RWPE2 (cell line): ENCODE measurements at regions not wholly inside any gene's neighbourhood (a gene's known extent, or its start where the extent isn't known, plus 50 kb on each side); places are given as distances from the start of the nearest gene placed in this dataset.

ENCODE experiments used
- ATAC-seq: fragments of 200-7000 bp; cut with Tn5 transposase; 3 replicates; pipeline ENCODE4 v1.9.1; 2021; ENCODE audit warnings: low read depth
- DNase-seq: peaks from one replicate; pipeline ENCODE4 v3.0.0-alpha.2; 2020; ENCODE audit warnings: low spot score
- H3K27ac ChIP-seq: fragments of 450-650 bp; 2 replicates; pipeline ENCODE4 v1.5.1; 2017; ENCODE audit warnings: mild to moderate bottlenecking; ENCODE audit not compliant: poor library complexity, severe bottlenecking
- H3K27me3 ChIP-seq: fragments of 250-450 bp; sonication (Bioruptor Pico); 2 replicates; pipeline ENCODE4 v1.5.1; 2021; ENCODE audit warnings: mild to moderate bottlenecking, moderate library complexity; ENCODE audit not compliant: insufficient read depth, poor library complexity, severe bottlenecking
- H3K36me3 ChIP-seq: fragments of 250-450 bp; sonication (Bioruptor Pico); 2 replicates; pipeline ENCODE4 v1.5.1; 2020; ENCODE audit warnings: low read depth, mild to moderate bottlenecking, moderate library complexity
- H3K4me1 ChIP-seq: fragments of 250-450 bp; sonication (Bioruptor Pico); 2 replicates; pipeline ENCODE4 v1.5.1; 2021; ENCODE audit warnings: mild to moderate bottlenecking, moderate library complexity; ENCODE audit not compliant: insufficient read depth, poor library complexity, severe bottlenecking
- H3K4me3 ChIP-seq: fragments of 250-450 bp; sonication (Bioruptor Pico); 2 replicates; pipeline ENCODE4 v1.5.1; 2021; ENCODE audit warnings: mild to moderate bottlenecking, moderate library complexity; ENCODE audit not compliant: severe bottlenecking
- H3K9me3 ChIP-seq: fragments of 250-450 bp; sonication (Bioruptor Pico); 2 replicates; pipeline ENCODE4 v1.5.1; 2021; ENCODE audit warnings: mild to moderate bottlenecking, moderate library complexity; ENCODE audit not compliant: severe bottlenecking
- TF ChIP-seq, protein P1 (sequence below): fragments of 450-650 bp; IDR thresholded peaks from one replicate; pipeline ENCODE4 v1.5.1; 2017; ENCODE audit warnings: mild to moderate bottlenecking, moderate library complexity; ENCODE audit not compliant: poor library complexity, severe bottlenecking

DNA sequence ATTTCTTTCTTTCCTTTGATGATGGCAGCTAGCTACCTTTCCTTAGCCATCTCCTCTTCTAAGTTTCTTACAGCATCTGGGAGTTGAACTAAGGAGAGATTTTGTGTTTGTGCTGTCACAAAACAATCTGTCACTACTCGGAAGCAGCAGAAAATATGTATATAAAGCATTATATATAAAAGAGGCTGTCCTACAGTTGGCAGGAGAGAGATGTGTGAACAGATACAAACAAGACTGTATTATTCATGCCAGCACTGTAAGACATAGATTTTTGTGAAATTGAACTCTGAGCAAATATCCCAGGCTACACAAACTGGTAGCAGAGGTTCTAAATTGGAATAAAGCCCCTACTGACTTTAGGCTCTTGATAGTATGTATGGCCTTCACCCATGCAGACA lies 577.5 kb upstream of the NECTIN3 start:
- Histone ChIP-seq H3K4me1 (no peaks in the 10 kb centered on the region), H3K27me3 (no peaks in the 10 kb centered on the region), H3K36me3 (no peaks in the 10 kb centered on the region), H3K27ac (no peak overlapping the region), H3K9me3 (no peaks in the 10 kb centered on the region), H3K4me3 (no peak overlapping the region)
- DNase-seq (no peak), ATAC-seq (no peak)
- TF ChIP-seq, protein P1, sequence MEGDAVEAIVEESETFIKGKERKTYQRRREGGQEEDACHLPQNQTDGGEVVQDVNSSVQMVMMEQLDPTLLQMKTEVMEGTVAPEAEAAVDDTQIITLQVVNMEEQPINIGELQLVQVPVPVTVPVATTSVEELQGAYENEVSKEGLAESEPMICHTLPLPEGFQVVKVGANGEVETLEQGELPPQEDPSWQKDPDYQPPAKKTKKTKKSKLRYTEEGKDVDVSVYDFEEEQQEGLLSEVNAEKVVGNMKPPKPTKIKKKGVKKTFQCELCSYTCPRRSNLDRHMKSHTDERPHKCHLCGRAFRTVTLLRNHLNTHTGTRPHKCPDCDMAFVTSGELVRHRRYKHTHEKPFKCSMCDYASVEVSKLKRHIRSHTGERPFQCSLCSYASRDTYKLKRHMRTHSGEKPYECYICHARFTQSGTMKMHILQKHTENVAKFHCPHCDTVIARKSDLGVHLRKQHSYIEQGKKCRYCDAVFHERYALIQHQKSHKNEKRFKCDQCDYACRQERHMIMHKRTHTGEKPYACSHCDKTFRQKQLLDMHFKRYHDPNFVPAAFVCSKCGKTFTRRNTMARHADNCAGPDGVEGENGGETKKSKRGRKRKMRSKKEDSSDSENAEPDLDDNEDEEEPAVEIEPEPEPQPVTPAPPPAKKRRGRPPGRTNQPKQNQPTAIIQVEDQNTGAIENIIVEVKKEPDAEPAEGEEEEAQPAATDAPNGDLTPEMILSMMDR: no peak

DNA sequence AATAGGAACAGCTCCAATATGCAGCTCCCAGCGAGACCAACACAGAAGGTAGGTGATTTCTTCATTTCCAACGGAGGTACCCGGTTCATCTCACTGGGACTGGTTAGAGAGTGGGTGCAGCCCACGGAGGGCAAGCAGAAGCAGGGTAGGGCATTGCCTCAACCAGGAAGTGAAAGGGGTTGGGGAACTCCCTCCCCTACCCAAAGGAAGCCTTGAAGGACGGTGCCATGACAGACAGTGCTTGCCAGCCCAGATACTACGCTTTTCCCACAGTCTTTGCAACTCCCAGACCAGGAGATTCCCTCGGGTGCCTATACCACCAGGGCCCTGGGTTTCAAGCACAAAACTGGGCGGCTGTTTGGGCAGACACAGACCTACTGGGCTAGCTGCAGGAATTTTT lies 576.9 kb upstream of the NECTIN3 start:
- no peak overlapping the region for H3K27ac ChIP-seq
- no peaks in the 10 kb centered on the region for H3K27me3 ChIP-seq
- H3K9me3 ChIP-seq: no peaks in the 10 kb centered on the region
- no peak for DNase-seq
- H3K36me3 ChIP-seq: no peaks in the 10 kb centered on the region
- no peak for ATAC-seq
- no peaks in the 10 kb centered on the region for H3K4me1 ChIP-seq
- TF ChIP-seq, protein P1: no peak
- no peak overlapping the region for H3K4me3 ChIP-seq

DNA sequence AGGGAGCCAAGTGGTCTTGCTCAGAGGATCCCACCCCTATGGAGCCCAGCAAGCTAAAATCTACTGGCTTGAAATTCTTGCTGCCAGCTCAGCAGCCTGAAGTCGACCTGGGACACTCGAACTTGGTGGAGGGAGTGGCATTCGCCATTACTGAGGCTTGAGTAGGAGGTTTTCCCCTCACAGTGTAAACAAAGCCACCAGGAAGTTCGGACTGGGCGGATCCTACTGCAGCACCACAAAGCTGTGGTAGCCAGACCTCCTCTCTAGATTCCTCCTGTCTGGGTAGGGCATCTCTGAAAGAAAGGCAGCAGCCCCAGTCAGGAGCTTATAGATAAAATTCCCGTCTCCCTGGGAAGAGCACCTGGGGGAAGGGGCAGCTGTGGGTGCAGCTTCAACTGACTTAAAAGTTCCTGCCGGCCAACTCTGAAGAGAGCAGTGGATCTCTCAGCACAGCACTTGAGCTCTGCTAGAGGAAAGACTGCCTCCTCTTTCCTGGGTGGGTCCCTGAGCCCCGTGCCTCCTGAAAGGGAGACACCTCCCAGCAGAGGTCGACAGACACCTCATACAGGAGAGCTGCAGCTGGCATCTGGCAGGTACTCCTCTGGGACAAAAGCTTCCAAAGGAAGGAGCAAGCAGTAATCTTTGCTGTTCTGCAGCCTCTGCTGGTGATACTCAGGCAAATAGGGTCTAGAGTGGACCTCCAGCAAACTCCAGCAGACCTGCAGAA lies 576.3 kb upstream of the NECTIN3 start:
- Histone ChIP-seq H3K4me1 (no peaks in the 10 kb centered on the region), H3K4me3 (no peak overlapping the region), H3K9me3 (no peaks in the 10 kb centered on the region), H3K27ac (no peak overlapping the region), H3K36me3 (no peaks in the 10 kb centered on the region), H3K27me3 (no peaks in the 10 kb centered on the region)
- ATAC-seq (no peak), DNase-seq (no peak)
- TF ChIP-seq, protein P1: no peak

DNA sequence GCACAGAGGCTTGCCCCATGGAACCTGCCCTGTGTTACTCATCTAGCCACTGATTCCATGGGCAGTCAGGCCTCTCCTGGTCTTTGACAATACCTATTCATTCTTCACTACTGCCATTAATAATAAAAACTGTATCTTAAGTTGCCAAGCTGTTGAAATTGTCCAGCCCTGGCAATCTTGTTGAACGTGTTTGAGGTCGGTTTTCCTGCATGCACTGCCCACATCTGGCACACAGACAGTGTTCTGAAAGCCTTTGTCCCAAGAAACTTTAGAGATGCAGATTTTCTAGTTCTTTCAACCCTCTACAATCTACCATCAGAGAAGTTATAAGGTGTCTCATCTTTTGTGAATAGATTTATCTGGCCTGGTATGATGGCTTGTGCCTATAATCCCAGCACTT lies 567.2 kb upstream of the NECTIN3 start:
- Histone ChIP-seq H3K4me1 (no peaks in the 10 kb centered on the region), H3K27me3 (no peaks in the 10 kb centered on the region), H3K9me3 (no peaks in the 10 kb centered on the region), H3K27ac (no peak overlapping the region), H3K36me3 (no peaks in the 10 kb centered on the region), H3K4me3 (no peak overlapping the region)
- ATAC-seq: no peak
- TF ChIP-seq, protein P1: no peak
- DNase-seq: no peak

DNA sequence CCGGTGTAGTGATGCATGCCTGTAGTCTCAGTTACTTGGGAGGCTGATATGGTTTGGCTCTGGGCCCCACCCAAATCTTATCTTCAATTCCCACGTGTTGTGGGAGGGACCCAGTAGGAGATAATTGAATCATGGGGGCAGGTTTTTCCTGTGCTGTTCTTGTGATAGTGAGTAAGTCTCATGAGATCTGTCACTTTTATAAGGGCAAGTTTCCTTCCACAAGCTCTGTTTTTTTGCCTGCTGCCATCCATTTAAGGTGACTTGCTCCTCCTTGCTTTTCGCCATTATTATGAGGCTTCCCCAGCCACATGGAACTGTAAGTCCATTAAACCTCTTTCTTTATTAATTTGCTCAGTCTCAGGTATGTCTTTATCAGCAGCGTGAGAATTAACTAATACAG lies 566.7 kb upstream of the NECTIN3 start:
- H3K36me3 ChIP-seq: no peaks in the 10 kb centered on the region
- no peak for DNase-seq
- TF ChIP-seq, protein P1: no peak
- H3K4me3 ChIP-seq: no peak overlapping the region
- H3K27me3 ChIP-seq: no peaks in the 10 kb centered on the region
- no peaks in the 10 kb centered on the region for H3K9me3 ChIP-seq
- no peaks in the 10 kb centered on the region for H3K4me1 ChIP-seq
- ATAC-seq: no peak
- H3K27ac ChIP-seq: no peak overlapping the region
